Naive B cell (primary cell): ENCODE measurements at regions not wholly inside any gene's neighbourhood (a gene's known extent, or its start where the extent isn't known, plus 50 kb on each side); places are given as distances from the start of the nearest gene placed in this dataset.

ENCODE experiments used
- ATAC-seq, 2 donors: fragments of 150-1000 bp; cut with Tn5 transposase; 2 replicates each; pipeline ENCODE4 v1.10.0; 2021; ENCODE audit warnings: low read depth in 2 of 2, mild to moderate bottlenecking in 2 of 2, moderate library complexity in 2 of 2
- DNase-seq: peaks from one replicate; pipeline ENCODE4 v3.0.0; 2022
- H3K27ac Mint-ChIP-seq, 6 donors: one replicate each; pipeline ENCODE4 v1.8.0; 2020 to 2022; ENCODE audit warnings: mild to moderate bottlenecking in 6 of 6, mixed read lengths in 6 of 6, moderate library complexity in 5 of 6, inconsistent platforms in 2 of 6
- H3K27me3 Mint-ChIP-seq, 3 donors: one replicate each; pipeline ENCODE4 v1.8.0; 2021 to 2022; ENCODE audit warnings: mixed read lengths in 3 of 3, mild to moderate bottlenecking in 1 of 3
- H3K36me3 Mint-ChIP-seq, 2 donors: one replicate each; pipeline ENCODE4 v1.8.0; 2020 to 2022; ENCODE audit warnings: mixed read lengths in 2 of 2, inconsistent platforms in 1 of 2, mild to moderate bottlenecking in 1 of 2
- H3K4me1 Mint-ChIP-seq, 3 donors: one replicate each; pipeline ENCODE4 v1.8.0; 2020 to 2022; ENCODE audit warnings: mixed read lengths in 3 of 3, inconsistent platforms in 1 of 3, mild to moderate bottlenecking in 1 of 3, moderate library complexity in 1 of 3
- H3K4me3 Mint-ChIP-seq, 8 donors: one replicate each; pipeline ENCODE4 v1.8.0; 2020 to 2022; ENCODE audit warnings: mild to moderate bottlenecking in 8 of 8, mixed read lengths in 8 of 8, moderate library complexity in 8 of 8, inconsistent platforms in 2 of 8
- H3K9me3 Mint-ChIP-seq, 7 donors: one replicate each; pipeline ENCODE4 v1.8.0; 2020 to 2022; ENCODE audit warnings: mixed read lengths in 7 of 7, mild to moderate bottlenecking in 5 of 7, inconsistent platforms in 2 of 7, moderate library complexity in 1 of 7

DNA sequence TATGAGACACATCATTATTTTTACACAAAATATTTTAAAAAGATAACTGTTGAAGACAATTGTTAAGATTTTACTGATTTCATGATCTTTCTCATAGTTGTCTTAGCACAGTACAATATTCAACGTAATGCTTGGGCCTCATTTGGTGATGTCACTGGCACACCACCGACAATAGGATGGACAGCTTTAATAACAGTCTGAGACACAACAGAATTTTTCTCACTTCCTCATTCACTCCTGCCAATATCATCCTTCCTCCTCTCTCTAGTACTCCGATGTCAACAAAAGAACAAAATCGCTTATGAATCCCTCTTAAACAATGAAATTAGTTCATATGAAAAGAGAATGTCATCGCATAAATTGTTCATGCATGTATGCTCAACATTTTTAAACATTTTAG, 461.9 kb upstream of the CDH7 start:
- H3K4me1 Mint-ChIP-seq, result no peaks in the 10 kb centered on the region
- H3K4me3 Mint-ChIP-seq, result no peak overlapping the region
- no peak overlapping the region for H3K27ac Mint-ChIP-seq
- H3K27me3 Mint-ChIP-seq, result no peaks in the 10 kb centered on the region
- H3K9me3 Mint-ChIP-seq, result peaks cover 0 to 4% (median 0%) of the 10 kb centered on the region in 7 donors
- ATAC-seq, result no peak
- H3K36me3 Mint-ChIP-seq, result no peaks in the 10 kb centered on the region
- DNase-seq, result no peak

DNA sequence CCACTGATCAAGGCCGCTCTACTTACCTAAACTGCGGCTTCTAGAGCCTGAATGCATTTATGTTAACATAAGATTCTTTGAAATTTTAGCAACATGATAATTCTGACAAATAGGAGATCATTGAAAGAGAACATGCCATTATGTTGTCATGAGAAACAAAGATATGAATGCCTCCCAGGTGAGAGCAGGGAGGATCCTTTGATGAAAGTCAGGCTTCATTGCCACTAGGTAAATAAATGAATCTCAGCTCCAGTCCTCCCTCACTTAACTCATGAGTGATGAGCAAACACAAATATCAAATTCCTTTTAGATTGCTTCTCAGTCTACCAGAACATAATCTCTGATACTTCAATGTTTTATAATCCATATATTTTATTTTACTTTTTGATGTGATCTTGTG, 463.2 kb upstream of the CDH7 start:
- no peaks in the 10 kb centered on the region for H3K36me3 Mint-ChIP-seq
- no peak overlapping the region for H3K4me3 Mint-ChIP-seq
- no peak for DNase-seq
- H3K27me3 Mint-ChIP-seq, result no peaks in the 10 kb centered on the region
- no peak overlapping the region for H3K27ac Mint-ChIP-seq
- peaks cover 0 to 4% (median 0%) of the 10 kb centered on the region in 7 donors for H3K9me3 Mint-ChIP-seq
- no peak for ATAC-seq
- H3K4me1 Mint-ChIP-seq, result no peaks in the 10 kb centered on the region

DNA sequence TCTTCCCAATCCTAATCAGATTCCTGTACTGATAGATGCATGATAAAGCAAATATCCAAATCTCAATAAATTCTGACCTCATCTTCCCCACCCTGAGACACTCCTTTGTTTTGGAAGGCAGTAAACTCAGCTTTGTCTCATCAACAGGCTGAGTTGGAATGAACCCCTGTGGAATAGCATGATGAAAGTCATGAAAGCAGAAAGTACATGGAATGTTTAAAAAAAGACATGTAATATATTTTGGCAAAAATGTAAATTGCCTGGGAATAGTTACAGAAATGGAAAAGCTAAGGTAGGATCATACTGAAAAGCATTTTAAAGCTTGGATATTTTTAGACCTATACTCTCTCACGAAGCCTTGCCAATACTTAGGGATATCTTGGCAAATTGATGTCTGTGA, 468.7 kb upstream of the CDH7 start:
- no peaks in the 10 kb centered on the region for H3K4me1 Mint-ChIP-seq
- no peak overlapping the region for H3K4me3 Mint-ChIP-seq
- DNase-seq (no peak), ATAC-seq (no peak)
- peaks cover 0 to 11% (median 4%) of the 10 kb centered on the region in 7 donors for H3K9me3 Mint-ChIP-seq
- no peaks in the 10 kb centered on the region for H3K36me3 Mint-ChIP-seq
- no peaks in the 10 kb centered on the region for H3K27me3 Mint-ChIP-seq
- H3K27ac Mint-ChIP-seq, result no peak overlapping the region

DNA sequence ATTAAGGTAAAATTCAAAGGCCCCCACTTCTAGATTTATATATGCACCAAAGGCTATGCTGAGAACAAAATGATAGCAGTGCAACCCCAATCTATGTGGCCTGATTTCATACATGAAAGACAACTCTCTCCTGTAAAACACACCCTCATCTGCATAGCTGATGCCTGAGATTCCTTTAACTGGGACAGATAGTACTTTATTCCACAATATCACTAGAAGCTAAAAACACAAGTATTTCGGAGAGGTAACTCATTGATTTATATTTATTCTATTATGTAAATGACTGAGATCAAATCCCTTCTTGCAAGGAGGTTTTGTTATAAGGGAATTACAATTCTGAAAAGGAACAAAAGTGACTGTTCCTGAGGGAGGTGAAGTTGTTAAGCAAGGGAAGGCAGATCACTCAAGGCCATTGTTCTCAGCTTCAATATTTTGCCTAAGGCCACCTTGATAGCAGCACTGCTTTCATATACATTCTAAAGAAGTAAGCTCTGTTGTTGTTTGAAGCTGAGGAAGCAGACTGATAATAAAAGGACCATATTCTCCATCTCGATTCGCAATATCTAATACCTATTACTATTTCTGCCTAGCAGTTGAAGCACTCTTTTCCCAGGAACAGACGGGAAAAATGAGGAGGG, 471.0 kb upstream of the CDH7 start:
- Mint-ChIP-seq H3K36me3 (no peaks in the 10 kb centered on the region), H3K27me3 (no peaks in the 10 kb centered on the region), H3K4me3 (no peak overlapping the region), H3K27ac (no peak overlapping the region), H3K4me1 (no peaks in the 10 kb centered on the region), H3K9me3 (peaks cover 0 to 11% (median 4%) of the 10 kb centered on the region in 7 donors)
- DNase-seq (no peak), ATAC-seq (no peak)

DNA sequence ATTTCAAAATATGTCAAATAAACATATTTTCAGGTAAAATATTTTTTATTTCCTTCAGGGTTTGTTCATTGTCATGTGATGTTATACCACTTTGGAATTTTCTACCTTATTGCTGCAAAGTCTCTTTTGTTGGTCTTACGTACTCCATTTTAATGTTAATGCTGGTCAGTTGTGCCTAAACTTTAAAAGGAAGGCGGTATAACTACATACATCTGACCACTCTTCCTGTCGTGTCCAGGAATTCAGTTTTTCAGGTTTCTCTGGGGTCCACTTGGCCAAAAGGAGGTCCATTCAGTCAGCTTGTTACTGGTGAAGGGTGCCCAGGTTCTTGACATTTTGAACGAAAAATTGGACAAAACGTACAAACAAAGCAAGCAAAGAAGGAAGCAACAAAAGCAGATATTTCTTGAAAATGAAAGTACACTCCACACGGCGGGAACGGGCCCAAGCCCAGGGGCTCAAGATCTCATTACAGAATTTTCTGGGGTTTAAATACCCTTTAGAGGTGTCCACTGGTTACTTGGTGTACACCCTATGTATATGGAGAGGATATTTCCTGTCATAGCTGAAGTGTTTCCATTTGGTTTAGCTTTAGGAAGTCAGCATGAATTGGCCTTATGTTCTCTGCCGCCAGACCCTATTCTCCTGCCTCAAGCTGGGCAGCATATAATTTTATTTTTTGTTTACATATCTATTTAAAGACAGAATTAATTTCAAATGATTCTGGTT, 471.7 kb upstream of the CDH7 start:
- ATAC-seq (no peak), DNase-seq (no peak)
- H3K4me1 Mint-ChIP-seq, result no peaks in the 10 kb centered on the region
- no peaks in the 10 kb centered on the region for H3K36me3 Mint-ChIP-seq
- peaks cover 0 to 6% (median 4%) of the 10 kb centered on the region in 7 donors for H3K9me3 Mint-ChIP-seq
- no peak overlapping the region for H3K27ac Mint-ChIP-seq
- no peaks in the 10 kb centered on the region for H3K27me3 Mint-ChIP-seq
- no peak overlapping the region for H3K4me3 Mint-ChIP-seq

DNA sequence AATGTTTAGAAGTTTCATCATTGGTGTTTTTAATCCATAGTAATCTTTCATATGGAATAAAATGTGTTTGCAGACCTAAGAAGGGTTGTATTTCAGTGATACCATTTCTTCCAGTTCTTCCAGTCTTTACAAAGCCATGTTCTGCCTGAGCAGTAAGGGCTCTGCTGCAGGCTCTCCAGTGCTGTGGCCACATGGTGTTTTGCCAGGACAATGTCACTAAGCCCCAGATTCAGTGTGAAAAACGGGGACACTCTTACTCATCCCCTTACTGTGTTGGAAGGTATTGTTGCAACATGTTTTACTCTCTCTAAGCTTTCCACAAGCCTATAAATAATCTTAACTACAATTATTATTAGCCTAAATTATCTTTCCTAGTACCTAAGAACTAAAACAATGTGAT, 481.4 kb upstream of the CDH7 start:
- H3K36me3 Mint-ChIP-seq, result no peaks in the 10 kb centered on the region
- no peak overlapping the region for H3K27ac Mint-ChIP-seq
- no peaks in the 10 kb centered on the region for H3K9me3 Mint-ChIP-seq
- DNase-seq (no peak), ATAC-seq (no peak)
- no peaks in the 10 kb centered on the region for H3K4me1 Mint-ChIP-seq
- H3K4me3 Mint-ChIP-seq, result no peak overlapping the region
- no peaks in the 10 kb centered on the region for H3K27me3 Mint-ChIP-seq

DNA sequence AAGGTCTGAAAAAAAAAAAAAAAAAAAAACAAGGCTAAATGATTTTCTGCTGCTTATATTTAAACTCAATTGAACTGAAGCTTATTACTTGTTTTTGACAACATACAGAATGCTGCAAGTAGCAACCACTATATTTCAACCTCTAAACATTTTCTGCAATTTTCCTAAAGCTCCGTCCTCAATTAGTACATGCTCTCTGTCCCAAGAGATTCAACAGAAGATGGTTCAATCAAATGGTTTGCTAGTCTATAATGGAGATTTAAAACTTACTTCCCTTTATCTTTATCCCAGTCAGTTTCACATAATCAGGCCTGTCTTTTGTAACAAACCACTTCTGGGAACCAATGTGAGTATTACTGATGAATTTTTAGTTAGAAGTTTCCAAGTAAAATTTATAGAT, 485.1 kb upstream of the CDH7 start:
- no peak overlapping the region for H3K4me3 Mint-ChIP-seq
- H3K27ac Mint-ChIP-seq, result no peak overlapping the region
- no peak for DNase-seq
- H3K9me3 Mint-ChIP-seq, result no peaks in the 10 kb centered on the region
- ATAC-seq, result no peak
- no peaks in the 10 kb centered on the region for H3K36me3 Mint-ChIP-seq
- H3K27me3 Mint-ChIP-seq, result no peaks in the 10 kb centered on the region
- no peaks in the 10 kb centered on the region for H3K4me1 Mint-ChIP-seq

DNA sequence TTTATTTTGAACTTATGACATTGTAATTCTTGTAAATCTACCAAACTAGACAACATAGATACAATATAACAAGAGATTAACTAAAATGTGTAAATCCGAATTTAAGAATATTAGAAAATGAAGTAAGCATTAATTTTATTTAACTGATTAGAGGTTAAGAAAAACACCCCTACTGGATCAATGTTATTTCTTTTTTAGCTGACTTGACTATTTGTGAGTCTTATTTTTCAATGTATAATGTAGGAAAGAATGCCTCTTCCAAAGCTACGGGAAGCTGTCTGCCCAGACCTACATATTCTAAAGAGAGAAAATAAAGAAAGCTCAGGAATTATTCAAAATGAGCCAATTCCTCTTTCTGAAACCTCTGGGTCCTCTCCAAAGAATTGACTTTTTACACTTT, 490.8 kb upstream of the CDH7 start:
- no peak overlapping the region for H3K4me3 Mint-ChIP-seq
- DNase-seq, result no peak

DNA sequence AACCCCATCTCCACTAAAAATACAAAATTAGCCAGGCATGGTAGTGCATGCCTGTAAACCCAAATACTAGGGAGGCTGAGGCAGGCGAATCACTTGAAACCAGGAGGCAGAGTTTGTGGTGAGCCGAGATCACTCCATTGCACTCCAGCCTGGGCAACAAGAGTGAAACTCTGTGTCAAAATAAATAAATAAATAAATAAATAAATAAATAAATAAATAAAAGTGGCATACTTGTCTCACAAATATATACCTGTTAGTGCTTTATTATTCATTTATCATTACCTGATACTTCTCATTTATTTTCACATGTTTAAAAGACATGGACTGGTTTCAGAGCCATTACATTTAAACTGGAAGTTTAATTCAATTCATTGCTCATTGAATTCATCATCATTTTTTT, 491.4 kb upstream of the CDH7 start:
- Mint-ChIP-seq H3K27ac (no peak overlapping the region), H3K9me3 (peaks cover 0 to 2% (median 0%) of the 10 kb centered on the region in 7 donors), H3K27me3 (no peaks in the 10 kb centered on the region), H3K4me1 (no peaks in the 10 kb centered on the region), H3K36me3 (no peaks in the 10 kb centered on the region), H3K4me3 (peak overlapping the region in 1 of 8 donors; percentile 15)
- DNase-seq (no peak), ATAC-seq (no peak)

More for the DNA sequence above, 490.8 kb upstream of the CDH7 start:
- ATAC-seq, result no peak
- Mint-ChIP-seq H3K9me3 (peaks cover 0 to 2% (median 0%) of the 10 kb centered on the region in 7 donors), H3K27ac (no peak overlapping the region), H3K27me3 (no peaks in the 10 kb centered on the region), H3K4me1 (no peaks in the 10 kb centered on the region), H3K36me3 (no peaks in the 10 kb centered on the region)

DNA sequence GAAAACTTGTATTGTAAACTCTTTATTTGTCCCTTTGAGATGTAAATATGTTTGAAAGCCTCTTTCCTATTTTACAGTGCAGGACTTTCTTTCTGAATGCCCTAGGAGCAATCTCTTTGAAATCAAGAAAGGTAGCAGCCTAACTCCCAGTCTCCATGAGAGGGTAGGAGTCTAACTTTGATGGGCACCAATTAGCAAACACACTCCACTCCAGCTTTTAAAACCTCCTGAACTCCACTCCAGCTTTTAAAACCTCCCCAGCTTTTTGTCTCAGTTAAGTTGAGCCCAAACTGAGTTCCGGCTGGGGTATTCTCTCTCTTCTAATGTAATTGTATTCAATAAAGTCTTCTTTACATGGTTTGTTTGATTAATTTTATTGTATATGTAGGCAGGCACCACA, 493.7 kb upstream of the CDH7 start:
- DNase-seq, result no peak
- Mint-ChIP-seq H3K4me3 (no peak overlapping the region), H3K36me3 (no peaks in the 10 kb centered on the region), H3K9me3 (peaks cover 0 to 2% (median 0%) of the 10 kb centered on the region in 7 donors), H3K27me3 (no peaks in the 10 kb centered on the region), H3K4me1 (no peaks in the 10 kb centered on the region), H3K27ac (no peak overlapping the region)
- ATAC-seq, result no peak

DNA sequence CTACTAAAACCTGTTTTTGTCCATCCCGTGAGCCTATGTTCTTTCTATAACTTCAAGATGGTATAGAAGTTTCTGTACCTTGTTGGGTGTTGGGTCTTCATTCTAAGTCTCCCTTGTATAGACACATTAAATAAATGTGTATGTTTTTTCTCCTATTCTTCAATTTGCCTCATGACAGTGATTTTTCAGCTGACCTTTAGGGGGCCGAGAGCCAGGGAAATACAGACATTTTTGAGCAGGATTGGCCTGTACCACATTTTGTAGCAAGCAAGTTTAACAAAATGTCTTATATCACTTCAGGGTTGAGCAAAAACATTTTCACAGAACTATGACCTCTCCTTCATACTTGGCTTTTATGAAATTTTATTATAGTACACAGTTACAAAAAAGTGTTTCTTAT, 495.4 kb upstream of the CDH7 start:
- Mint-ChIP-seq H3K27me3 (no peaks in the 10 kb centered on the region), H3K36me3 (no peaks in the 10 kb centered on the region), H3K4me3 (no peak overlapping the region), H3K9me3 (peaks cover 0 to 2% (median 0%) of the 10 kb centered on the region in 7 donors), H3K27ac (no peak overlapping the region), H3K4me1 (no peaks in the 10 kb centered on the region)
- ATAC-seq (no peak), DNase-seq (no peak)

DNA sequence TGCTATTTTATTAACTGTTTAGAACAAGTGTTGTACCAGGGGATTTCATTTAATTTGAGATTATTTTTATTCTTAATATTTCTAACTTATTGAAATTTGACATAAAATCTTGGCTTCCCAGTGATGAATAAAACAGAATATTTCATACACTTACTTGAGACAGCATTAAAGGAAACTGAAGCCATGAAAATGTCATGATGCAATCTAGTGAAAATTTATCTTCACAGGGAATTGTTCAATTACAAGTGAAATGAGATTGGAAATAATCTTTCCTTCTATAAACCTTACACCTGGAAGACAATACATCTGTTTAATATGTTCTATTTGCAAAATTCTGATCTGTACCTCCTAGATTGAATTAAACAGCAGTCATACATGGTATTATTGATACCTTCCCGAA, 511.0 kb upstream of the CDH7 start:
- H3K4me3 Mint-ChIP-seq, result no peak overlapping the region
- no peaks in the 10 kb centered on the region for H3K36me3 Mint-ChIP-seq
- H3K9me3 Mint-ChIP-seq, result no peaks in the 10 kb centered on the region
- ATAC-seq (no peak), DNase-seq (no peak)
- H3K4me1 Mint-ChIP-seq, result no peaks in the 10 kb centered on the region
- no peaks in the 10 kb centered on the region for H3K27me3 Mint-ChIP-seq
- H3K27ac Mint-ChIP-seq, result no peak overlapping the region

DNA sequence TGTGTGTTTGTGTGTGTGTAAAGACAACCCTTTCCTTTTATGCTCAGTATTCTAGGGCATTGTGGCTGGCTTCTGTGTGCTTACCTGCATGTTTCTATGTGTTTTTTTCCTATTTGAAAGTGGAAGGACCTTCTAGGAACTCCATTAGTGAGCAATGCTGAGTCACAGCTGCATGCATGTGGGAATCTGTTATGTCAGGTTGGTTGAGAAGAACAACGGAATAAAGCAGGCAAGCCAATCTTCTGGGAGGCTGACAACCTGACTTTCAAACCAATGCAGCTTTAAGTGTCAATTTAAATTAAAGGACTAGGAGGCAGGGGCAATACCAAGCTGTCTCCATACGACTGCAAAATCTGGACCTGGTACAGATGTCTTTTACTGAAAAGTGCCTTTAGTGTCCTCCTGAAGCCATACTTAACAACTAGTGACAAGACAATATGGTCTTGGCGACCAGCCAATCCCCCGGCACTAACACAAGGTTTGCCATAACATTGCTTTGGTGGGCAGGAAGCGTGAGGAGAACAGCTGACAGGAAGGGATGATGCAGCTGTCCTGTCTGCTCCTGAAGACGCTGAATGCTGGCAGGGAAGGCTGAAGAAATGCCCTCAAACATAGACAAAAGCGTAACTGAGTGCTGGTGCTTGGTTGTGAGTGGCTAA, 514.7 kb upstream of the CDH7 start:
- H3K36me3 Mint-ChIP-seq, result no peaks in the 10 kb centered on the region
- ATAC-seq (no peak), DNase-seq (no peak)
- H3K4me1 Mint-ChIP-seq, result no peaks in the 10 kb centered on the region
- no peak overlapping the region for H3K4me3 Mint-ChIP-seq
- no peaks in the 10 kb centered on the region for H3K27me3 Mint-ChIP-seq
- H3K9me3 Mint-ChIP-seq, result peaks cover 0 to 5% (median 0%) of the 10 kb centered on the region in 7 donors
- H3K27ac Mint-ChIP-seq, result no peak overlapping the region

DNA sequence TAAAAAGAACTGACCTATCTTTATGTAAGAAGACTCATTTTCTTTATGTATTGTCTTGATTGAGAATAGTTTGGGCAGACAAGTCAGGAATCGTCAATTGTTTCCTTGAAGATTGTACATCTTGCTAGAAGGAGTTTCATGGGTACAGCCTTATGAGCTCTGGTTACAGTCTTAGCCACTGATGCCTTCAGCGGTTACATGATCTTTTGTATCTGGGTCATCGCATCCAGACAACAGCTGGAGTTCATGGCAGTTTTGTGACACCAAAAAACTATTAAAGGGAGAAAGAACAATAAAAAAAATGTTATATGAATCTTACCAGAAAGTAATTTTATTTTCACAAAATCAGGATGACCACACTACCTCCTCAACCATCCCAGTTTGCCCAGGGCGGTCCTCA, 520.5 kb upstream of the CDH7 start:
- DNase-seq (no peak), ATAC-seq (no peak)
- H3K27me3 Mint-ChIP-seq, result no peaks in the 10 kb centered on the region
- H3K4me3 Mint-ChIP-seq, result no peak overlapping the region
- peaks cover 0 to 7% (median 0%) of the 10 kb centered on the region in 7 donors for H3K9me3 Mint-ChIP-seq
- H3K36me3 Mint-ChIP-seq, result no peaks in the 10 kb centered on the region
- H3K27ac Mint-ChIP-seq, result no peak overlapping the region
- H3K4me1 Mint-ChIP-seq, result no peaks in the 10 kb centered on the region
